ENCODE measurements at regions not wholly inside any gene's neighbourhood (a gene's known extent, or its start where the extent isn't known, plus 50 kb on each side); places are given as distances from the start of the nearest gene placed in this dataset.
"Not testable (repeated sequence)": the region's sequence is repeated elsewhere in the genome, so short reads cannot be mapped to it uniquely, and the experiment has no call there.

GRCh38 chr9:89937051-89937450, 332.2 kb downstream of the GADD45G start:
- DNase-seq (ENCODE audit: low spot score) = no peak

- no peak for DNase-seq (ENCODE audit: low spot score)
Observed at GRCh38 chr9:89939181-89939580, 334.4 kb downstream of the GADD45G start.

GRCh38 chr9:89939626-89940292, 334.9 kb downstream of the GADD45G start:
- DNase-seq (ENCODE audit: low spot score) = no peak

- no peak for DNase-seq (ENCODE audit: low spot score)
Observed at GRCh38 chr9:89940625-89941024, 335.8 kb downstream of the GADD45G start.

GRCh38 chr9:89941875-89942274, 337.1 kb downstream of the GADD45G start:
- DNase-seq (ENCODE audit: low spot score) = no peak

GRCh38 chr9:89942643-89943042, 337.8 kb downstream of the GADD45G start:
- no peak for DNase-seq (ENCODE audit: low spot score)

- DNase-seq (ENCODE audit: low spot score) = no peak
Observed at GRCh38 chr9:89943309-89943708, 338.5 kb downstream of the GADD45G start.

GRCh38 chr9:89943728-89944127, 338.9 kb downstream of the GADD45G start:
- DNase-seq (ENCODE audit: low spot score) = no peak

GRCh38 chr9:89945133-89945532, 340.3 kb downstream of the GADD45G start:
- DNase-seq (ENCODE audit: low spot score) = no peak

GRCh38 chr9:89946741-89947140, 341.9 kb downstream of the GADD45G start:
- DNase-seq (ENCODE audit: low spot score) = no peak

- no peak for DNase-seq (ENCODE audit: low spot score)
Observed at GRCh38 chr9:89949111-89949510, 344.3 kb downstream of the GADD45G start.

GRCh38 chr9:89951675-89952074, 346.9 kb downstream of the GADD45G start:
- no peak for DNase-seq (ENCODE audit: low spot score)

GRCh38 chr9:89952401-89952800, 347.6 kb downstream of the GADD45G start:
- no peak for DNase-seq (ENCODE audit: low spot score)

- DNase-seq (ENCODE audit: low spot score) = not testable (repeated sequence)
Observed at GRCh38 chr9:89953263-89953662, 348.5 kb downstream of the GADD45G start.

GRCh38 chr9:89953824-89954615, 349.2 kb downstream of the GADD45G start:
- no peak for DNase-seq (ENCODE audit: low spot score)

- no peak for DNase-seq (ENCODE audit: low spot score)
Observed at GRCh38 chr9:89955144-89955543, 350.3 kb downstream of the GADD45G start.

- no peak for DNase-seq (ENCODE audit: low spot score)
Observed at GRCh38 chr9:89955626-89956025, 350.8 kb downstream of the GADD45G start.

GRCh38 chr9:89956331-89956730, 351.5 kb downstream of the GADD45G start:
- no peak for DNase-seq (ENCODE audit: low spot score)

GRCh38 chr9:89956907-89957306, 352.1 kb downstream of the GADD45G start:
- no peak for DNase-seq (ENCODE audit: low spot score)

GRCh38 chr9:89958086-89958485, 353.3 kb downstream of the GADD45G start:
- DNase-seq (ENCODE audit: low spot score) = no peak

- no peak for DNase-seq (ENCODE audit: low spot score)
Observed at GRCh38 chr9:89961616-89962341, 357.0 kb downstream of the GADD45G start.

- no peak for DNase-seq (ENCODE audit: low spot score)
Observed at GRCh38 chr9:89963280-89963679, 358.5 kb downstream of the GADD45G start.

GRCh38 chr9:89967527-89967926, 362.7 kb downstream of the GADD45G start:
- DNase-seq (ENCODE audit: low spot score) = no peak
